Esophagus (tissue), 2 donors: ENCODE measurements at regions not wholly inside any gene's neighbourhood (a gene's known extent, or its start where the extent isn't known, plus 50 kb on each side); places are given as distances from the start of the nearest gene placed in this dataset.

Experiments
- H3K27ac ChIP-seq, 2 donors: one replicate each; pipeline ENCODE4 v1.5.1; 2013; ENCODE audit warnings: low read depth in 2 of 2, mild to moderate bottlenecking in 2 of 2, inconsistent platforms in 1 of 2, low read length in 1 of 2, moderate library complexity in 1 of 2
- H3K27me3 ChIP-seq, 2 donors: one replicate each; pipeline ENCODE4 v1.6.1; 2013; ENCODE audit warnings: low read length in 2 of 2, control low read depth in 1 of 2, mild to moderate bottlenecking in 1 of 2; ENCODE audit not compliant: insufficient read depth in 2 of 2, control insufficient read depth in 1 of 2
- H3K36me3 ChIP-seq, 2 donors: one replicate each; pipeline ENCODE4 v1.6.1; 2013; ENCODE audit warnings: low read length in 1 of 2; ENCODE audit not compliant: control insufficient read depth in 2 of 2, insufficient read depth in 2 of 2
- H3K4me1 ChIP-seq, 2 donors: one replicate each; pipeline ENCODE4 v1.6.1; 2013; ENCODE audit warnings: low read length in 1 of 2; ENCODE audit not compliant: control insufficient read depth in 2 of 2, insufficient read depth in 2 of 2
- H3K4me3 ChIP-seq, 2 donors: one replicate each; pipeline ENCODE4 v1.5.1; 2013; ENCODE audit warnings: low read length in 2 of 2, mild to moderate bottlenecking in 2 of 2, low read depth in 1 of 2, moderate library complexity in 1 of 2
- H3K9me3 ChIP-seq, 2 donors: one replicate each; pipeline ENCODE4 v1.6.1; 2013; ENCODE audit warnings: mild to moderate bottlenecking in 2 of 2, low read depth in 1 of 2, low read length in 1 of 2, moderate library complexity in 1 of 2; ENCODE audit not compliant: control insufficient read depth in 2 of 2, insufficient read depth in 1 of 2
- WGBS, 2 donors: extraction: QIAGEN DNeasy Blood & Tissue Kit; methylation state at CpG; one replicate each; pipeline ENCODE4 v1.1.7; 2013; 5-methylcytosine and 5-hydroxymethylcytosine counted together
- donor health status: healthy with polysubstance abuse.
- donor health status: Bipolar disorder and iron deficiency.

GRCh38 chr1:240008298-240008697 lies 83.4 kb upstream of the FMN2 start:
- WGBS, 2 donors = 47% methylated on average over 5 of the region's 5 CpGs
- H3K27me3 ChIP-seq = no peaks in the 10 kb centered on the region
- H3K9me3 ChIP-seq = peaks cover 0 to 2% of the 10 kb centered on the region in 2 donors
- no peak overlapping the region for H3K4me3 ChIP-seq
- H3K36me3 ChIP-seq = no peaks in the 10 kb centered on the region
- no peak overlapping the region for H3K27ac ChIP-seq
- no peaks in the 10 kb centered on the region for H3K4me1 ChIP-seq

- peaks cover 2% of the 10 kb centered on the region in 2 donors for H3K9me3 ChIP-seq
- 72 to 81% methylated on average over 5 of the region's 5 CpGs for WGBS, 2 donors
- no peak overlapping the region for H3K4me3 ChIP-seq
- no peaks in the 10 kb centered on the region for H3K36me3 ChIP-seq
- H3K27ac ChIP-seq = no peak overlapping the region
- no peaks in the 10 kb centered on the region for H3K27me3 ChIP-seq
- no peaks in the 10 kb centered on the region for H3K4me1 ChIP-seq
These were observed 77.6 kb upstream of the FMN2 start for GRCh38 chr1:240014051-240014450.

- WGBS, 2 donors = 72 to 90% methylated on average over 1 of the region's 1 CpG
- H3K4me1 ChIP-seq = no peaks in the 10 kb centered on the region
- H3K9me3 ChIP-seq = peaks cover 0 to 2% of the 10 kb centered on the region in 2 donors
- no peaks in the 10 kb centered on the region for H3K36me3 ChIP-seq
- no peak overlapping the region for H3K27ac ChIP-seq
- no peak overlapping the region for H3K4me3 ChIP-seq
- no peaks in the 10 kb centered on the region for H3K27me3 ChIP-seq
These were observed 73.1 kb upstream of the FMN2 start for GRCh38 chr1:240018617-240019016.

DNA sequence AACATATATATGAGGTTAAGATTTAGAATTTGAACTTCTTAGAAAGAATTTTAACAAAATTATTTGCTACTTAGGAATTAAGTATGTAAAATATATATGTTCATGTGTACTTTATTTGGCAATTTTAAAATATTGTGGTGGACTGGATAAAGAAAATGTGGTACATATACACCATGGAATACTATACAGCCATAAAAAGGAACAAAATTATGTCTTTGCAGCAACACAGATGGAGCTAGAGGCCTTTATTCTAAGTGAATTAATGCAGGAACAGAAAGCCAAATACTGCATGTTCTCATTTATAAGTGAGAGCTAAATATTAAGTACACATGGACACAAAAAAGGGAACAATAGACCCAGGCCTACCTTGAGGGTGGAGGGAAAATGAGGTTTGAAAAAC lies 72.2 kb upstream of the FMN2 start:
- H3K9me3 ChIP-seq = no peaks in the 10 kb centered on the region
- H3K4me3 ChIP-seq = no peak overlapping the region
- no peaks in the 10 kb centered on the region for H3K27me3 ChIP-seq
- no peaks in the 10 kb centered on the region for H3K4me1 ChIP-seq
- H3K36me3 ChIP-seq = no peaks in the 10 kb centered on the region
- H3K27ac ChIP-seq = no peak overlapping the region

DNA sequence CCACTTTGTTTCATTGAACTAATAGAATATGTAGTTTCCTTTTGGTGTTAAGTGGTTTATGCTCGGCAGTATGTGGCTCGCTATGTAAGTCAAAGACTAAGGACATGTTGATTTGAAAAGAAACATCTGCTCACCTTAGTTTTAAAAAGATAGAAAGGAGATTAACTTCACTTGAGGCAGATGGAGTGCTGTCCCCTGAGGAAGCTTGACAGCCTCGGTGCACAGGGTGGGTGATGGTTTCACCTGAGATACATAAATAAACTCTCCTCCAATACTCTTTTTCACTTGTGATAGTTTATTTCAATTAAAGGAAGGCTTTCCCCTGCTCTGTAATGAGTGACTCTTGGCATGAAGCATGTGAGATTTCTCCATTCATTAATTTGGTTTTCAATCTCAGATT lies 70.8 kb upstream of the FMN2 start:
- WGBS, 2 donors = 62 to 69% methylated on average over 3 of the region's 3 CpGs
- Histone ChIP-seq H3K27me3 (no peaks in the 10 kb centered on the region), H3K27ac (no peak overlapping the region), H3K4me3 (no peak overlapping the region), H3K4me1 (no peaks in the 10 kb centered on the region), H3K9me3 (no peaks in the 10 kb centered on the region), H3K36me3 (no peaks in the 10 kb centered on the region)

DNA sequence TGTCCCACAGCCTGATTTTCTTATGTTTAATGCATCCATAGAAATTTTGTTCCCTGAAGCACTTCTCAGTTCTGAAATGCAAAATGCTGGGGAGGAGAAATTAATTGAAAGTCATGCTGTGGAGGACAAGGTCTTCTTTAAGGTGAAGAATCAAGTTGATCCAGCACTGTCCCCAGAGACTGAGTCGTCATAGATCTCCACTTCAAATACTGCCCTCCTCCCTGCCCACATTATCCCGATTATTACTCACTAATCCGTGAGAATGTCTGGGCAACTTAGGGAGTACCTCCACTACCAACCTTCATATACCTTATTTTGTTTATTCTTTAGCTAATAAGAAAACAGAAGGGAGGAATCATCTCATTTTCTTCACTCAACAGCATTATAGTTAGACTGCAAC lies 70.0 kb upstream of the FMN2 start:
- 56 to 61% methylated on average over 3 of the region's 3 CpGs for WGBS, 2 donors
- H3K4me1 ChIP-seq = no peaks in the 10 kb centered on the region
- H3K27me3 ChIP-seq = no peaks in the 10 kb centered on the region
- no peak overlapping the region for H3K4me3 ChIP-seq
- H3K27ac ChIP-seq = no peak overlapping the region
- H3K9me3 ChIP-seq = no peaks in the 10 kb centered on the region
- no peaks in the 10 kb centered on the region for H3K36me3 ChIP-seq

GRCh38 chr1:240027059-240027462 lies 64.6 kb upstream of the FMN2 start:
- H3K27me3 ChIP-seq = no peaks in the 10 kb centered on the region
- no peak overlapping the region for H3K4me3 ChIP-seq
- no peaks in the 10 kb centered on the region for H3K4me1 ChIP-seq
- no peak overlapping the region for H3K27ac ChIP-seq
- H3K36me3 ChIP-seq = no peaks in the 10 kb centered on the region
- 3 to 5% methylated on average over 5 of the region's 5 CpGs for WGBS, 2 donors
- H3K9me3 ChIP-seq = no peaks in the 10 kb centered on the region

- Histone ChIP-seq H3K4me1 (no peaks in the 10 kb centered on the region), H3K9me3 (no peaks in the 10 kb centered on the region), H3K27me3 (no peaks in the 10 kb centered on the region), H3K36me3 (no peaks in the 10 kb centered on the region), H3K4me3 (no peak overlapping the region), H3K27ac (no peak overlapping the region)
- 75 to 78% methylated on average over 3 of the region's 3 CpGs for WGBS, 2 donors
These were observed 62.3 kb upstream of the FMN2 start for GRCh38 chr1:240029418-240029817.

GRCh38 chr1:240030236-240030635 lies 61.4 kb upstream of the FMN2 start:
- Histone ChIP-seq H3K4me1 (no peaks in the 10 kb centered on the region), H3K36me3 (no peaks in the 10 kb centered on the region), H3K9me3 (no peaks in the 10 kb centered on the region), H3K4me3 (no peak overlapping the region), H3K27ac (no peak overlapping the region), H3K27me3 (no peaks in the 10 kb centered on the region)
- WGBS, 2 donors = 70% methylated on average over 5 of the region's 5 CpGs

- Histone ChIP-seq H3K9me3 (no peaks in the 10 kb centered on the region), H3K27me3 (no peaks in the 10 kb centered on the region), H3K27ac (no peak overlapping the region), H3K36me3 (no peaks in the 10 kb centered on the region), H3K4me3 (no peak overlapping the region), H3K4me1 (no peaks in the 10 kb centered on the region)
- WGBS, 2 donors = 61 to 66% methylated on average over 5 of the region's 5 CpGs
These were observed 60.7 kb upstream of the FMN2 start for GRCh38 chr1:240031009-240031408.
